Pulmonary artery endothelial cell (primary cell): ENCODE measurements at regions not wholly inside any gene's neighbourhood (a gene's known extent, or its start where the extent isn't known, plus 50 kb on each side); places are given as distances from the start of the nearest gene placed in this dataset.
"Not testable (repeated sequence)": the region's sequence is repeated elsewhere in the genome, so short reads cannot be mapped to it uniquely, and the experiment has no call there.

Source experiments
- DNase-seq: peaks from one replicate; pipeline ENCODE4 v3.0.0-alpha.2; 2011; ENCODE audit warnings: low read depth, low spot score

- DNase-seq: no peak
These were observed 126.7 kb upstream of the GMNC start for GRCh38 chr3:190989218-190989617.

GRCh38 chr3:190988102-190988501 lies 125.6 kb upstream of the GMNC start:
- no peak for DNase-seq

DNA sequence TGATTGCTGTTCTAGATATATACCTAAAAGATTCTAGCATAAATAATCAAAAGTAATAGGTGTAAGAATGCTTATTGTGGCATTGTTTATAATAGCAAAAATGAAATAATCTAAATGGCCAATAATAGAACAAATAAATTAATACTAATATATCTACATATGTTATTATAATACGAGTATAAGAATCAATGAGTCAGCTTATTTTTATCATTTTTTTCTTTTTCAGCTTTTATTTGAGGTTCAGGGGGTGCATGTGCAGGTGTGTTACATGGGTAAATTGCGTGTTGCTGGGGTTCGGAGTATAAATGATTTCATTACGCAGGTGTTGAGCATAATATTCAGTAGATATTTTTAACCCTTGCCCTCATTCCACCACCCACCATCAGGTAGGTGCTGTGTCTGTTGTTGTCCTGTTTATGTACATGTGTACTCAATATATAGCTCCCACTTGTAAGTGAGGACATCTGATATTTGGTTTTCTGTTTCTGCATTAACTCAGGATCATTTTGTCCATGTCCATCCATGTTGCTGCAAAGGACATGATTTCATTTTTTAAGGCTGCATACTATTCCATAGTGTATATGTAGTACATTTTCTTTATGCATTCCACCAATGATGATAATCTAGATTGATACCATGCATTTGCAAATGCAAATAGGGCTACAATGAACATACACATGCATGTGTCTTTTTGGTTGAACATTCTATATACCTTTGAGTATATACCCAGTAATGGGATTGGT lies 122.2 kb upstream of the GMNC start:
- no peak for DNase-seq

DNA sequence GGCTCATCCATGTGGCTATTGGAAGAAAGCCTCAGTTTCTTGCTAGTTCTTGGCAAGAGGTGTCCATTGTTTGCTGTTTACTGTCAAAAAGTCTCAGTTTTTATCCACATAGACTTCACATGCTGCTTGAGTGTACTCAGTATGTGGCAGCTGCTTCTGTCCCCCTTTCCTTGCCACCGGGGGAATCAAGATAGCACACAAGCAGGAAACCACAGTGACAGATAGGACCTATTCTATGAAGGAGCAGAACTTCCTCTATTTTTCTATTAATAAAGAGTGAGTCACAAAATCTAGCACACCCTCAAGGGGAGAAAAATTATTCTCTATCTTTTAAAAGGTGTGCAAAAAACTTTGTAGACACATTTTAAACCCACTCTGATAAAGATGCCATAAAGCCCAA lies 121.4 kb upstream of the GMNC start:
- no peak for DNase-seq

DNA sequence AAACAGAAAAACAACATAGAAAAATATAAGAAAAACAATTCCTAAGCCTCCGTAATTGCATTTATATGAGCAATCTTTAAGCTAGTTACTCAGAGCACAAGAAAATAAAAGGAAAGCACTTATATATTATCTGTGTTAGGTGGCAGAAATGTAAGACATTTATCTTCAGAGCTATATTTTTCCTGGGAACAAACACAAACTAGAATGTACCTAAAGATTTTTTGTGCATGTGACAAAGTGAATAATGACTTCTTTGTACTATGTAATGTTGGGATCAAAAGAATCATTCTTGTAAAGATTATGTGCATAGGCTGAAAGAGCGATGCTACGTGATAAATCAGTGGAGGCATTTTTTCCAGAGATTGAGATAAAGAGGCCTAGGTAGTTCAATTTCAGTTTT lies 111.3 kb upstream of the GMNC start:
- no peak for DNase-seq

- DNase-seq: no peak
These were observed 110.4 kb upstream of the GMNC start for GRCh38 chr3:190972840-190973270.

GRCh38 chr3:190972196-190972595 lies 109.7 kb upstream of the GMNC start:
- no peak for DNase-seq

DNA sequence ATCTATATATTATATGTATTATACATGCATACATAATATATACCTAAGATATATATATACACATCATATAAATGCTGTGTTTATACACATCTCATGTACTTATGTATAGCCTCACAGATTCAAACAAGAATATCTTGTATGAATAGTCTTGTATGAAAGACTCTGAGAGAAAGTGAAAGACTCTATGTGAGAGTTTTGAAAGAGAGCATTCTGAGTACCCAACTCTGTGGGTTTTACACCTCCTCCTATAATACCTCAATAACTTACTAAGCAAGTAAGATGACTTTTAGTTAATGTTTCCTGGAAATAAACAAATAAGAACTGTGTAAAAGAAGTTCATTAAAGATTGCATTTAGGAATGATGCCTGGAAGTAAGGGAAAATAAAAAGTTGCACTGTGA lies 108.1 kb upstream of the GMNC start:
- DNase-seq: no peak

DNA sequence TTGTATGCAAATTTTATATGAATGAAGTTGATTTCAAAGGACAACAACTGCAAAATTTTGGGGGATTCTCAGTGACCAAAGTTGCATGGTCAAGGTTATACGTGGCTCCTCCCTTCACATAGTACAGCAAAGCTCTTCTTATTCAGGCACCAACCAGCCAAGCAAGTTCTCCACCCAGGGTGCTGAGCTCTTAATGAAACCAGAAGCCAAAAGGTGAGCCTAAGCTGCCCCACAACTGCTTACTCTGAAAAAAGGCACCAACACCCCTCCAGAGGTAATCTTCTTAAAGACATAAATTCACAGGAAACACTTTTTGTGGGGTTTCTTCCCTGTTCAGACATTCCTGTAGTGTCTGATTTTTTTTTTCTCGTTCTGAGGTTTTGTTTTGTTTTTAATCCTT lies 106.1 kb upstream of the GMNC start:
- no peak for DNase-seq

DNA sequence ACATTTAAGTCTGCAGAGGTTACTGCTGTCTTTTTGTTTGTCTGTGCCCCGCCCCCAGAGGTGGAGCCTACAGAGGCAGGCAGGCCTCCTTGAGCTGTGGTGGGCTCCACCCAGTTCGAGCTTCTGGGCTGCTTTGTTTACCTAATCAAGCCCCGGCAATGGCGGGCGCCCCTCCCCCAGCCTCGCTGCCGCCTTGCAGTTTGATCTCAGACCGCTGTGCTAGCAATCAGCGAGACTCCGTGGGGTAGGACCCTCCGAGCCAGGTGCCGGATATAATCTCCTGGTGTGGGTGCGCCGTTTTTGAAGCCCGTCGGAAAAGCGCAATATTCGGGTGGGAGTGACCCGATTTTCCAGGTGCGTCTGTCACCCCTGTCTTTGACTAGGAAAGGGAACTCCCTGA lies 102.4 kb upstream of the GMNC start:
- DNase-seq: not testable (repeated sequence)

- no peak for DNase-seq
These were observed 96.6 kb upstream of the GMNC start for GRCh38 chr3:190959077-190959476.

DNA sequence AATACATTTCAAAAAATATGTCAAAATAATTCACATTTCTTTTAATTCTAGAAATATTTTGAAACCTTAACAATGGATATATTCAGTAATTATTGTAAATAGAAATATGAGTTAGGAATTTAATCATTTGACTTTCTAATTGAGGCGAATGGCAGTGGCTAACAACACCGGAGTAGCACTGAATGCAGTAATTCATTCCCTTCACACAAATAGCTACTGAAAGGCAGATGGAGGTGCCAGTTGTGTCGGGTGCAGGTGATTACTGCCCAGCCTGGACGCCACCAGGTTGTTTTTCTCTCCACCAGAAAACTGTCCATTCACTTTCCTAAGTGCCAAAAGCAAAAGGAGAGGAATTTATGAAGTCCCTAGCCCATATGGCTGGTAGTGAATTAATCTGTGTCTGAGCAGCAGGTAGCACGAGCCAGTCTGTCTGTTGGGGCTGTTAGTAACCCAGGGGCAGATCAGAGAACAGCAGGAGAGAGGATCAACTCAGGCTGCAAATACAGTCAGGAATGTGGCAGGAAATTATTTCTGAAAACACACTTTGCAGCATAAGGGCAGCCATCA lies 79.3 kb upstream of the GMNC start:
- DNase-seq: no peak

- not testable (repeated sequence) for DNase-seq
These were observed 72.1 kb upstream of the GMNC start for GRCh38 chr3:190934616-190935015.

DNA sequence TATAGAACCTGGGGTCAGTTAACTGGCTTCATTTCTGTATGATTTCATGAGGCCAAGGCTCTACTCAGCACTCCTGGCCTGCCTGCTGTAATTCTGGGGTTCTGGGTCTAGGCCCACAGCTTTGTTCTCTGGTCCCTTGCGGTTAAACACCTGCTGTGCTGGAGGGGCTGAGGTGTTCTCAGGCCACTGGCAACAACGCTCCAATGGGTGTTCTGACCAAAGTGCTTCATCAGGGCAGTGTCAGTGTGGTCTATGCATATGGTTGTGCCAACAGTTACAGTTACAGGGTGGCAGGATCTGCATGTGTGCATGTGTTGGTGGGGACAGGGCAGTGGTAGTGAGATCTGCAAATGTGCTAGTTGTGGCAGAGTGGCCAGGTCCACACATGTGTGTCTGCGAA lies 64.1 kb upstream of the GMNC start:
- DNase-seq: no peak

DNA sequence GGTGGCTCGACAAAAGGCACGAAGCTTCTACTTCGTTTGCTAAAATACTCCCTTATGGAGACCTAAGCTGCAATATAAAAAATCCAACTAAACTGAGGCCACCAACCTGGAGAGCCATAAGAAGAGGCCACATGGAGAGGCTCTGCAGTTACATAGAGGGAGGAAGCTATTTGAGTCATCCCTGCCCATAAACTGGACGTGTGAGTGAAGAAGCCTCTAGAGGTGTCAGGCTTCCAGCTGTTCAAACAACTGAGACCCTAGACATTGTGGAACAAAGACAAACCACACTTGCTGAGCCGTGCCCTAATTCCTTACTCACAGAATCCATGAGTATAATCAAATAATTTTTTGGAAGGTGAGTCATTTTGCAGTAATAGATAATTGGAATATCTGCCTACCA lies 50.2 kb upstream of the GMNC start:
- no peak for DNase-seq
